ENCODE measurements at regions not wholly inside any gene's neighbourhood (a gene's known extent, or its start where the extent isn't known, plus 50 kb on each side); places are given as distances from the start of the nearest gene placed in this dataset.

DNA sequence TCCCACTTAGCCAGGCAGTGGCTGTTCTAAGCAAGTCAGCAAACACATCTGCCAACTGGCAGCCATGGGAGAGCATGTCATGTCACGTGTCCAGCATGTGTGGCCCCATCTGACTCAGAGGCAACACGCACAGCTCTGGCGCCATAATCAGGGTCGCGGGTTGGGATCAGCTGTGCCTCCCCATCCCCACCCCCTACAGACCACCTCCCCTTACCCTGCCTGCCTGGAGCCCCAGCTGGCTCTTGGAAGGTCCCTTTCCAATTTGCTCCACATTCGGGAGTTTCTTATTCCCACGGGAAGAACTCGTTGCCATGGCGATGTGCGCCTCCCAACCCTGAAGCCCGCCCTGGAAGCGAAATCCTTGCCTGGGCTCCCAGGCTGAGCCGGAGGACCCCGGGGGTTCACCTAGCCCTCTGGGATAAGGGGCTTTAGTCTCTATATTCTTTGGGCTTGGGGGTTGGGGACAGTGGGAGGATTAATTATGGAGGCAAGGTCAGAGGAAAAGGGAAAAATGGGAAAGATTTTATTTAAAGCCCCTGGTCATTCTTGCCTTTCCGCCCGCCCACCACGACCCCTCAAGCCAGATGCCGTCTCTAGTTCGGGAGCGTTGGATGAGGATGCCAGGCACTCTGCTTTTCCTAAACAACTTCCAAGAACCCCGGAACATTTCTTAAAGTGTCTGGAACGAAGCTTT lies 283.7 kb downstream of the ZEB1 start:
- DNase-seq (peak; percentile 90), ATAC-seq (peak; percentile 75 to 81)
- intact Hi-C loops (cut with DNase I) = loop anchor here in 1 of 2 donors (10.0 kb wide), 1 partner anchor 162 kb away; no protein-coding TSS in a partner anchor

DNA sequence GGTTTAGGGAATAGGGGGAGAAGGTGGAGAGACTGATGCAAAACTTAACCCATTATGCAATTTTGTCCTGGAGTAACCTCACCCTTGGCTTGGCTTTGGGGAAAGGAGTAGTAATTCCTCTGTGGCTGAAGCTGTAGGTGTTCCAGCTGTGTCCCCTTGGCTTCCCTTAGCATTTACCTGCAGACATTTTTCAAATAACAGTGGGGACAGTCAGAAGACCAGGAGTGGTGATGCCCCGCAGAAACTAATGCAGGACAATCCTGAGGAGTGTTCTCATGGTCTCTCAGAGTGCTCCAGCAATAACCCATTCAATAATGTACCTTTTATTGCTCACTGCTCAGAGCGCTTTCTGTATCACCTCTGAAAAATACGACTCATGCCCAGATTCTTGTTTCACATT lies 282.1 kb downstream of the ZEB1 start:
- no peak for ATAC-seq
- intact Hi-C loops (cut with DNase I) = loop anchor here in 1 of 2 donors (10.0 kb wide), 1 partner anchor 164 kb away; no protein-coding TSS in a partner anchor
- DNase-seq = no peak

DNA sequence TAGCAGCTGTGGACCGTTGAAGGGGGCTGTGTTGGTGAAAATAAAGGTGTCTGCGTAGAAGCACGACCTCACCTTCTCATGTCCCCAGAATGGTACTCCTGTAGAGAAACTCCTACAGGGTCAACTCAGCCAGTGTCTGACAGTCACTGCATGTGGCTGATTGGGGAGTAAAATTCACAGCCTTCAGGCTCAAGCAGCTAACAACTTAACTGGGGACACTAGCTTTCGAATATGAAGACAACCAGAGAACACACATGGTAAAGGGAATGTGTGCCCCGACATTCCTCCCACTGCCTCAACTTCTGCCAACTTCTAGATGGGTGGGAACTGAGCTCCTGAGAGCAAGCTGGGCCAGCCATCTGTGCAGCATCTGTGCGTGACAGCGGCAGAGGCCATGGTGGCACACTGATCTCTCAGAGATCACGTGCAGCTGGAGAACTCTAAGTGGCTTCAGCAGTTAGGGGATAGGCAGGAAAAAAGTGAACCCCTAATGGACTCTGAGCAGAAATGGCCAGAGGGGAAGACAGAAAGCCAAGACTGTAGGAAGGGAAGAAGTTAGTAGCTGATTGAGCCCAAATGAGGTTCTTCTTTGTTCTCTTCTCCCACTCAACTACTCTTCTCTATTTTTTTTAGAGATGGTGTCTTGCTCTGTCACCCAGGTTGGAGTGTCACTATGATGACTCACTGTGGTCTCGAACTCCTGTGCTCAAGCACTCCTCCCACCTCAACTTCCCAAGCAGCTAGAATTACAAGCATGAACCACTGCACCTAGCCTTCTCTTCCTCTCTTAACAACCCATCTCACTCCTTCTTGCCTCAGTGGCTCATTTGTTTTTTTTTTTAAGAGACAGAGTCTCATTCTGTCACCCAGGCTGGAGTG lies 280.8 kb downstream of the ZEB1 start:
- DNase-seq (no peak), ATAC-seq (no peak)
- intact Hi-C loops (cut with DNase I) = loop anchor here in 1 of 2 donors (10.0 kb wide), 1 partner anchor 165 kb away; no protein-coding TSS in a partner anchor

DNA sequence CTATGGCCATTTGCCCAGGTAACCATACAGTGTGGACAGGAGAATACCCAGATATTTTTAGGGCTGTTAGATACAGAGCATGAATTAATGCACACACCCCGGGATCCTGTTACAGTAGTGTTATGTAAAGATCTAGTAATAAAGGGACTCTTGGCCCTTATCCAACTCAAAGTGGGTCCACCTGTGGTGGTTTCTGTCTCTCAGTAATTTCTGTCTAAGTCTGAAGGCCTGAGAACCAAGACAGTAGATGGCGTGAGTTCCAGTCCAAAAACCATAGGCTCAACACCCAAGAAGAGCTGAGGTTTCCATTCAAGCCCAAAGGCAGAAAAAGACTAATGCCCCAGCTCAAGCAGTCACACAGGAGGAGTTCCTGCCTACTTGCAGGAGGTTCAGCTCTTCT lies 277.7 kb downstream of the ZEB1 start:
- DNase-seq = no peak
- no peak for ATAC-seq
- intact Hi-C loops (cut with DNase I) = no loop called here

DNA sequence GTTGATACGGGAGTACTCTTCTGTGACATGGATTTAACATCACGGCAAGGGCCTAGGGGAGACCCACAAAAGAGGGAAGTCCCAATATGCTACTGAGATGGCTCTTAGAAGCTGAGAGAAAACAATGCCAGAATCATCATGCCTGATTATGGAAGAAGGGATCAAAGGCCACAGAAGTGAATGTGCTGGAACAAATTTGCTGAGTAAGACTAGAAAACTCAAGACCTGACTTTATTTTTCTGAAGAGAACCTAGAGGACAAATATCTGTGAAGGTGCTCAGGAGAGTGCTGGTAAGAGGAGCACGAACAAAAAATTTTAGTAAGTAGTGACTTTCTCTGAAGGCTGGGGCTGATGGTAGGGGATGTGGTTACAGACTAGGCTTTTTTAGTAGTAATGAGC lies 277.0 kb downstream of the ZEB1 start:
- ATAC-seq (no peak), DNase-seq (no peak)
- intact Hi-C loops (cut with DNase I) = no loop called here

DNA sequence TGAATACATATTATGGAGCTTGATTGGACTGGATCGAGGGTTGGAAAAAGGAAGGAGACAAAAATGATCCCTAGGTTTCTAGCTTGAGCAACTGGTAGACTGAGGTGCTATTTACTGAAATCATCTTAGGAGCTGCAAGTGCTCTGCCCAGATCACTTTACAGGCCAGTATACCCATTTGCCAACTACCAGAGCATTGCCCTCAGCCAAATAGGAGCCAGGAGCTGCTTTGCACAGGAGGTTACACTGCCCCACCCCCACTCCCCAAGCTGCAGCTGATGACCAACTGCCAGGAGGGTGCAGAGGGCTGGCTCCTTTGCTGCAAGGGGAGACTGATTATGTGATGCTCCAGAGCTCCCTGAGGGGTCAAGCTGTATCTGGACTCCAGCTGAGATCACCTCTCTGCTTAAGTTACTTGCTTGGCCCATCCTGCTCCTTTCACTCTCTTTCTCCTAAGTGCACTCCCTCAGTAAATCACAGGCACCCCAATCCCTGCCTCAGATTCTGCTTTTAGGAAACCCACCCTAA lies 275.4 kb downstream of the ZEB1 start:
- ATAC-seq (no peak), DNase-seq (no peak)
- intact Hi-C loops (cut with DNase I) = no loop called here

DNA sequence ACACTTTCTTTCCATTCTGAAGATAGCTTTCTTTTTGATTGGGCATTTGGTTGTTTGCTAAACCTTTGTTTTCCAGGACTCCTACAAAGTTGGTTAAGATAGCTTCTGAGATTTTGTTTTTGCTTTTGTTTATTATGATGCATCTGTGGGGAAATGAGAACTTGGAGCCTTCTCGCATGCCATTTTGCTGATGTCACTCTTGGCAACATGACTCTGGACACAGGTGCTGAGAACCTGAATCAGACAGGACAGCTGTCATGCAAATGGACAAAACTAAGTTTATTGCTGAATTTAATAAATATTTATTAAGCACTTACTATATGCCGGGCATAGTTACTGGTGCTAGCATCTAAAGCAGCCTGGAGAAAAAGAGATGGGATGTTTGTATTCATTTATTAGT lies 274.1 kb downstream of the ZEB1 start:
- DNase-seq (no peak), ATAC-seq (no peak)
- intact Hi-C loops (cut with DNase I) = no loop called here

DNA sequence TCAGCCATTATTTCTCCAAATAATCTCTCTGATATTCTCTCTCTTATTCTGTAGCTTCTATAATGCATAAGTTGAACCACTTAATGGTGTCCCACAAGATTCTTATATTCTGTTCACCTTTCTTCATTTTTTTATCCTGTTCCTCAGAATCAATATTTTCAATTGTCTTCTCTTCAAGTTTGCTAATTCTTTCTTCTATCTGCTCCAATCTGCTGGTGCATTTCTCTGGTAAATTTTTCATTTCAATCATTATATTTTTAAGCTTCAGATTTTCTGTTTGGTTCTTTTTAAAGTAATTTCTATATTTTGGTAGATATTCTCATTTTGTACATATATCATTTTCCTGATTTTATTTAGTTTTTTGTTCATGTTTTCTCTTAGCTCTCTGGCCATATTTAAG lies 272.6 kb downstream of the ZEB1 start:
- ATAC-seq = no peak
- no peak for DNase-seq

DNA sequence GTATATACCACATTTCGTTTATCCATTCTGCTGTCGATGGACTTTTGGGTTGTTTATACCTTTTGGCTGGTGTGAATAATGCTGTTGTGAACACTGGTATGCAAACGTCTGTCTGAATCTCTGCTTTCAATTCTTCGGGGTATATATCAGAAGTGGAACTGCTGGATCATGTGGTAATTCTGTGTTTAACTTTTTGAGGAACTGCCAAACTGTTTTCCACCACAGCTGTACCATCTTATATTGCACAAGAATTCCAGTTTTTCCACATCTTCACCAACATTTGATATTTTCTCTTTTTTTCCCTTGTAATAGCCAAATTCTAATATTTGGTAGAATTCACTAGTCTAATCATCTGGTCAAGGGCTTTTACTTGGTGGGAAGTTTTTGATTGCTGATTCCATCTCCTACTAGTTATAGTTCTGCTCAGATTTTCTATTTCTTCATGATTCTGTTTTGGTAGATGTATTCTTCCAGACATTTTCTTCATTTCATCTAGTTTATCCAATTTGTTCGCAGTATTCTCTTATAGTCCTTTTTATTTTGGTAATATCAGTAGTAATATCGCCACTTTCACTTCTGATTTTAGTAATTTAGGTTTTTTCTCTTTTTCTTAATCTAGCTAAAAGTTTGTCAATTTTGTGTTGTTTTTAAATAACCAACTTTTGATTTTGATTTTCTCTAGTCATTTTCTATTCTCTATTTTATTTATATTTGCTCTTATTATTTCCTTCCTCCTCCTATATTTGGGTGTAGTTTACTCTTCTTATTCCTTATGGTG lies 271.2 kb downstream of the ZEB1 start:
- ATAC-seq (no peak), DNase-seq (no peak)
- intact Hi-C loops (cut with DNase I) = no loop called here

More for the DNA sequence above, 272.6 kb downstream of the ZEB1 start:
- intact Hi-C loops (cut with DNase I) = no loop called here

DNA sequence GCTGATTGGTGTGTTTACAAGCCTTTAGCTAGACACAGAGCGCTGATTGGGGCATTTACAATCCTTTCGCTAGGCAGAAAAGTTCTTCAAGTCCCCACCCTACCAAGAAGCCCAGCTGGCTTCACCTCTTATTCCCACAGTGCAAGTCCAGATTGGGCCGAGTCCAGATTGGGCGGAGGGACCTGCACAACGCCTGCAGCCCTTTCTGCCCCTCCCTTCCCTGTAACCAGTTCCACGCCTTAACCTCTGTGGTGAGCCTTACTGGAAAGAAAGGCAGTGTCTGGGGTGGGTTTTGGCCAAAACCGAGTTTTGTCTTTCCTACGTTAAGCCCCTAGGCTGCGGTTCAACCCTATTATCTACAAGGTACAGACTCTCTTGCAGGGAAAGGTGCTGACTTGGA lies 268.7 kb downstream of the ZEB1 start:
- intact Hi-C loops (cut with DNase I) = no loop called here
- no peak for ATAC-seq
- peak; percentile 31 for DNase-seq

DNA sequence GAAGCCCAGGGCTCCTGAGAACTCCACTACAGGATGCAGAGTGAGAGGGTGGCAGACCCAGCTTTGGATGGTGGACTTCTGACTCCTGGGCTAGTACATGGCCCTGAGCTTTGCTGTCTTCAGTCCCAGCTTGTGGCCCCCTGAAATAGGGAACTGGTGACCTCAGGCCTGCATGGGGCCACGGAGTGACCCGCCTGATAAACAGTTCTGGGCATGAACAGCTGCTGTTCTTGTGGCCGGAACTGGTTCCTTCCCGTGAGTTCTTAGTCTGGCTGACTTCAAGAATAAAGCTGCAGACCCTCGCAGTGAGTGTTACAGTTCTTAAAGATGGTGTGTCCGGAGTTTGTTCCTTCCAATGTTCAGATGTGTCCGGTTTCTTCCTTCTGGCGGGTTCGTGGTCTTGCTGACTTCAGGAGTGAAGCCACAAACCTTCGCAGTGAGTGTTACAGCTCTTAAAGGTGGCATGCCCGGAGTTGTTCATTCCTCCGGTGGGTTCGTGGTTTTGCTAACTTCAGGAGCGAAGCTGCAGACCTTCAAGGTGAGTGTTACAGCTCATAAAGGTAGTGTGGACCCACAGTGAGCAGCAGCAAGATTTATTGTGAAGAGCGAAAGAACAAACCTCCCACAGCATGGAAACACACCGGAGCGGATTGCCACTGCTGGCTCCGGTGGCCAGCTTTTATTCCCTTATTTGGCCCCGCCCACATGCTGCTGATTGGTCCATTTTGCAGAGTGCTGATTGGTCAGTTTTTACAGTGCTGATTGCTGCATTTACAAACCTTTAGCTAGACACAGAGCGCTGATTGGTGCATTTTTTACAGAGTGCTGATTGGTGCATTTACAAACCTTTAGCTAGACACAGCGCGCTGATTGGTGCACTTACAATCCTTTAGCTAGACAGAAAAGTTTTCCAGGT lies 268.0 kb downstream of the ZEB1 start:
- ATAC-seq = peak; percentile 19 to 43
- intact Hi-C loops (cut with DNase I) = no loop called here

DNA sequence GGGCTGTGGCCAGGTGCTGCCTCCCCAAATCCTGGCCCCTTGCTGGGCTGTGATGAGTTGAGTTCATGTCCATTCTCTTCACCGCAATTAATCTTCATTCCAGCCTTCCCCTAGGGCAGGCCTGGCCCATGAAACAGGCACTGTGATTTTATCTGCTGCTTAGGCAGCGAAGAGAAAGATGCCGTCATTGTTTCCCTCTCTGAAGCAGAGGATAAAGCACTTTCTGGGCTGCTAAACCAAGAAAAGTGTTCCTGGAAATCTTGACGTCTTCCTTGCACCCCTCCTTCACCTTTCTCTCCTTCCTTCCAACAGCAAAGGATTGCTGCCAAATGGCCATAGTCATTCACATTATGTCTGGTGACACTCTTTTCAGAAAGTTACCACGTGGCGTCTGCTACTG lies 265.9 kb downstream of the ZEB1 start:
- DNase-seq (no peak), ATAC-seq (no peak)
- intact Hi-C loops (cut with DNase I) = no loop called here

More for the DNA sequence above, 268.0 kb downstream of the ZEB1 start:
- DNase-seq = no peak

DNA sequence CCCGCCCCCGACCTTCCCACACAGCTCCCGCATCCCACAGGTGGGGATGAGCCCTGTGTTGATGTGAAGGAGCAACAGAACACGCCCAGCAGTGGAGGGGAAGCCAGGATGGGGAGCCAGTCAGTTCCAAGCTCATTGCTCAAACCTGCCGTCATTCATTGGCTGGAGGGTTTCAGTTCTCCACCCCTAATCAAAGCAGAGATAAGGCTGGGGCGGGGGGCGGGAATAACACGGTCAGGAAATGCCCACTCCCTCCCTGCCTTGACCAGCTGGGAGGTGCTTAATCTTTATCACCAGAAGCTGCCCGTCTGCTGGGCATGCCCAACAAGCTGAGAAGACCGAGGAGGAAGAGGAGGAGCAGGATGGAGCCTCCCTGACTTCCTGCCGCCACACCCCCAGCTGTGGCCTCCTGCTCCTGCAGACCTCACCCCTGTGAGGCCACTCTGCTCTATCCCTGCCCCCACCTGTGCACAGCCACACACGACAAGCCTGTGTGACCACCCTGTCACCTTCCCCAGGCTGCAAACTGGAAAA lies 265.1 kb downstream of the ZEB1 start:
- intact Hi-C loops (cut with DNase I) = no loop called here

DNA sequence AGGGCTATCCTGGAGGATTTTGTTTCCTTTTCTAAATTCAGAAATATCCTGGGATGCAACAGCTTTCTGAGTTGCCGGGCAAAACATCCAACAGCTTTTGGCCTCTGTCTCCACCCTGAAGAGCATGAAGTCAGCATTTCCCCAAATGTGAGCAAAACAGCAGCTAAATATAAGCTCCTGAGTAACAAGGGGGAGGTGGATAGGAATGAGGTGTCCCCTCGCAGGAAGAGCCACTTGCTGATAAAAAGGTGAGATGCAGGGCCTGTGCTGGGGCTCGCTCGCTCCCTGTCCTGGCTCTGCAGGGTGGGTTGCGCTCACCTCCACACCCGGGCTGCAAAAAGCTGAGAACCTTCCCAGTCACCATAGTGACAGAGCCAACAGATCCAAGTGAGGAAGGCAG lies 264.3 kb downstream of the ZEB1 start:
- DNase-seq (no peak), ATAC-seq (peak; percentile 12 to 22)
- intact Hi-C loops (cut with DNase I) = no loop called here

More for the DNA sequence above, 265.1 kb downstream of the ZEB1 start:
- ATAC-seq (peak in 1 of 2 donors; percentile 56), DNase-seq (peak; percentile 64)

DNA sequence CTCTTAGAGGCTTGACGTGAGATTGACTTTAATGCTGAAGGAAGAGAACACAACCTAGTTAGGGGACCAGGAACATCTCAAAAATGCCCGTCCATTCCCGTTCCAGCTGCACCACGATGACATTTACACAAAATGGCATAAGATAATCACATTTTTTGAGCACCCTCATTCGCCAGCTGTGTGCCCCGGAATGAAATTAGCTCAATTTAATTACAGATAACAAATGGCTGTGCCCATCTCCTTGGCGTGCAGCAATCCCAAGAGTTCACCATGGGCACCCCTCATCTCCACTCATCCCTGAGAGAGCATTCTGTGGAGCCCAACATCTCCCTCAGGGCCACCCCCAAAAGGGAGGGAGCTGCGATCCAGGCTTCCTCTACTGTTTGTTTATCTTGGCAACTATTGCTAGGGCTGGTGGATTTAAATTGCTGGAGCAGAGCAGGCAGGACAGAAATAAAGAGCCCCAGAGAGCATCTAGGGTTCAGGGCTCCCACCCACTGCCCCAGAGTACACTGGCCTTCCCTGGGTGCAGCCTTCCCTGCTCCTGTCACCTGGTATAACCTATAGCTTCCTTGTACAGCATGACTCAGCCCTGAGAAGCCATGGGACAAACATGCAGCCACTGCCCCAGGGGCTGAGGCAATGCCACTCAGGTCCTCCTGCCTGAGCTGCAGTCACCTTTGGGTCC lies 263.5 kb downstream of the ZEB1 start:
- intact Hi-C loops (cut with DNase I) = no loop called here
- no peak for DNase-seq
- ATAC-seq = peak; percentile 56 to 58

DNA sequence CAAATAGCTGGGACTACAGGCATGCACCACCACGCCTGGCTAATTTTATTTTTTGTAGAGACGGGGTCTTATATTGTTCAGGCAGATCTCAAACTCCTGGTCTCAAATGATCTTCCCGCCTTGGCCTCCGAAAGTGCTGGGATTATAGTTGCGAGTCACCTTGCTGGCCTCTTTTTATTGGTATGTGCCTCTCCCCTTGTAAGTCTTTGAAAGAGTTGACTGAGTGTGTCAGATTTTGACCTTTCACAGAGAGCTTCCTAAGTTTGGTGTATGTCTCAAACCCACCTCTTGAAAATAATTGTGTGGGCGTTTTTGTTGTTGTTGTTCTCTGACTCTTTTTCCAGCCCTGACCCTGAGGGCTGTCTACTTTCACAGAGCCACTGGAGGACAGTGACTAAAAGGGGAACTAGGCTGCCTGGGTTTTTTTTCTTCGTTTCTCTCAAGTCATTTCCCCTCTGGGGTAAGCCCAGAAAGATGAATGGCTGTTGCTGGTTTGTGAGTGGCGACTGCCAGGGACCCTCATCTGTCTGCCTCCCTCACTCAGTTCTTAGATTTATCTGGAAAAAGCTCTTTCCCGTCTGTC lies 262.8 kb downstream of the ZEB1 start:
- intact Hi-C loops (cut with DNase I) = no loop called here
- DNase-seq = no peak

DNA sequence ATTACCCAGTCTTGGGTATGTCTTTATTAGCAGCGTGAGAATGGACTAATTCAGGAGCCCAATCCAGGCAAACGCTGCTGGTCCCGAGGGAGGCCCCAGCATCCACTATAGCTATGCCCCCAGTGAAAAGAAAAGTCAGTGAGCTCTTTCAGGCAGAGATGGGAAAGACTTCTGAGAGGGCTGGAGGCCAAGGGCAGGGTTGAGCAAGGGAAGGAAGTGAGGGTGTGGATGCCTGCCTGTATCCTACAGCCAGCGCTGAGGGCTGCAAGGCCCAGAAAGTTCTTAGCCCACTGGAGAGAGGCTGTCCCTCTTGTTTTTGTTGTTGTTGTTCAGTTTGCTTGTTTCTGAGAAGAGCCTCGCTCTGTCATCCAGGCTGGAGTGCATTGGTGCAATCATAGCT lies 261.6 kb downstream of the ZEB1 start:
- DNase-seq = peak; percentile 29
- intact Hi-C loops (cut with DNase I) = no loop called here
- peak in 1 of 2 donors; percentile 17 for ATAC-seq

More for the DNA sequence above, 262.8 kb downstream of the ZEB1 start:
- ATAC-seq = peak; percentile 28 to 34
